Peyer's patch (tissue), 4 donors: ENCODE measurements at regions not wholly inside any gene's neighbourhood (a gene's known extent, or its start where the extent isn't known, plus 50 kb on each side); places are given as distances from the start of the nearest gene placed in this dataset.

Experiments used
- DNase-seq, 3 donors: peaks; one replicate each; pipeline ENCODE4 v3.0.0-alpha.2; 2017 to 2019
- H3K27ac ChIP-seq, 4 donors: fragments of 200-600 bp; sonication (generic); one replicate each; pipeline ENCODE4 v1.5.1; 2016 to 2019
- H3K27me3 ChIP-seq, 2 donors: fragments of 200-600 bp; sonication (generic); one replicate each; pipeline ENCODE4 v1.5.1; 2019
- H3K36me3 ChIP-seq, 3 donors: fragments of 200-600 bp; sonication (generic); one replicate each; pipeline ENCODE4 v1.5.1; 2016 to 2019
- H3K4me1 ChIP-seq, 4 donors: fragments of 200-600 bp; sonication (generic); one replicate each; pipeline ENCODE4 v1.5.1; 2016 to 2019
- H3K4me3 ChIP-seq, 4 donors: fragments of 200-600 bp; sonication (generic); 1 replicate in 3 of 4; 2 replicates in 1 of 4; pipeline ENCODE4 v1.5.1; 2016 to 2019; ENCODE audit warnings: mild to moderate bottlenecking in 1 of 4
- H3K9me3 ChIP-seq, 4 donors: fragments of 200-600 bp; sonication (generic); one replicate each; pipeline ENCODE4 v1.5.1; 2016 to 2019; ENCODE audit warnings: mild to moderate bottlenecking in 1 of 4
- POLR2A ChIP-seq, 2 donors: fragments of 450-650 bp; IDR thresholded peaks; one replicate each; pipeline ENCODE4 v1.5.1; 2017; ENCODE audit warnings: antibody characterized with exemption in 2 of 2, mild to moderate bottlenecking in 2 of 2, moderate library complexity in 2 of 2
- TF ChIP-seq, protein P1 (sequence below), 6 experiments: fragments of 450-650 bp in 4 of 6; fragments of 200-600 bp in 2 of 6; sonication (generic) in 1 of 6; IDR thresholded peaks; one replicate each; pipeline ENCODE4 v1.5.1; 2017 to 2019; ENCODE audit warnings: antibody characterized with exemption in 6 of 6, mild to moderate bottlenecking in 3 of 6, moderate library complexity in 1 of 6

DNA sequence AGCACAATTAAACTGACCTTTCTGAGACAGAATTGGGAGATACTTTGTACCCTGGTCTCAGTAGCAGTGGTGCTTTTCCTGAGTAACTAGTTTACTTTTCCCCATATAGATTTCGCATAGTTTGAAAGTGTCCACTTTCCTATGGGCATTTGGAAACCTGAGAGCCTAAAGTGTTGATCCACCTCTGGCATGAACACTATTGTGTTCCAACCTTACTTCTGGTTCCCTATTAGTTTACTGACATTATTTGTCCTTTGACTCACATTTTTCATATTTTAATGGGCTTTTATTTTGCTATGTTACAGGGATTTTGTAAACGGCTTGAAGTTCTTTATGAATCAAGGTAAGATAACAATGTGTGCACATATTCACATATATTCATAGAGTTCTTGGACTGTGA, 103.7 kb downstream of the CBLL2 start:
- Histone ChIP-seq H3K27me3 (no peaks in the 10 kb centered on the region), H3K27ac (no peak overlapping the region), H3K4me1 (no peaks in the 10 kb centered on the region), H3K9me3 (no peaks in the 10 kb centered on the region), H3K4me3 (no peak overlapping the region), H3K36me3 (no peaks in the 10 kb centered on the region)
- no peak for TF ChIP-seq POLR2A (IDR thresholded peaks at IDR 0.05)
- TF ChIP-seq, protein P1, sequence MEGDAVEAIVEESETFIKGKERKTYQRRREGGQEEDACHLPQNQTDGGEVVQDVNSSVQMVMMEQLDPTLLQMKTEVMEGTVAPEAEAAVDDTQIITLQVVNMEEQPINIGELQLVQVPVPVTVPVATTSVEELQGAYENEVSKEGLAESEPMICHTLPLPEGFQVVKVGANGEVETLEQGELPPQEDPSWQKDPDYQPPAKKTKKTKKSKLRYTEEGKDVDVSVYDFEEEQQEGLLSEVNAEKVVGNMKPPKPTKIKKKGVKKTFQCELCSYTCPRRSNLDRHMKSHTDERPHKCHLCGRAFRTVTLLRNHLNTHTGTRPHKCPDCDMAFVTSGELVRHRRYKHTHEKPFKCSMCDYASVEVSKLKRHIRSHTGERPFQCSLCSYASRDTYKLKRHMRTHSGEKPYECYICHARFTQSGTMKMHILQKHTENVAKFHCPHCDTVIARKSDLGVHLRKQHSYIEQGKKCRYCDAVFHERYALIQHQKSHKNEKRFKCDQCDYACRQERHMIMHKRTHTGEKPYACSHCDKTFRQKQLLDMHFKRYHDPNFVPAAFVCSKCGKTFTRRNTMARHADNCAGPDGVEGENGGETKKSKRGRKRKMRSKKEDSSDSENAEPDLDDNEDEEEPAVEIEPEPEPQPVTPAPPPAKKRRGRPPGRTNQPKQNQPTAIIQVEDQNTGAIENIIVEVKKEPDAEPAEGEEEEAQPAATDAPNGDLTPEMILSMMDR (IDR thresholded peaks at IDR 0.05): no peak
- no peak for DNase-seq

DNA sequence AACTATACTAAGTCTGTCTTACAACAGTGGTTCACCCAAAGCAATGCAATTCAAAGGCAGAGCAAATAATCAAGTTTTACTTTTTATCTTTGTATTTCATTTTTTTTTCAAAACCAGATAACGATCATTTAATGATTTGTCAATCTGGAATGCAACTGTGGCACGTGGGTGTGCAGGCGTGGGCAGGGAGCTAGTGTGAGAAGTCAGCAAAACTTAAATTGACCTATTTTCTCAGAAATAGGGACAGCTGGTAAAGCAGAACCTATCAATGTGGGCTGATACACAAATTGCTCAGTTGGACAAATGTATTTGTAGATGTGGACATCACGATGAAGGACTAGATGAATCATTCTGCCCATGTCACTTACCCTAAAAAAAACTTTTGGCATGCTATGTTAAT, 105.6 kb downstream of the CBLL2 start:
- TF ChIP-seq, protein P1 (IDR thresholded peaks at IDR 0.05): no peak
- no peak for TF ChIP-seq POLR2A (IDR thresholded peaks at IDR 0.05)
- no peaks in the 10 kb centered on the region for H3K4me1 ChIP-seq
- no peaks in the 10 kb centered on the region for H3K27me3 ChIP-seq
- no peak for DNase-seq
- H3K9me3 ChIP-seq: no peaks in the 10 kb centered on the region
- H3K4me3 ChIP-seq: no peak overlapping the region
- no peak overlapping the region for H3K27ac ChIP-seq
- no peaks in the 10 kb centered on the region for H3K36me3 ChIP-seq

DNA sequence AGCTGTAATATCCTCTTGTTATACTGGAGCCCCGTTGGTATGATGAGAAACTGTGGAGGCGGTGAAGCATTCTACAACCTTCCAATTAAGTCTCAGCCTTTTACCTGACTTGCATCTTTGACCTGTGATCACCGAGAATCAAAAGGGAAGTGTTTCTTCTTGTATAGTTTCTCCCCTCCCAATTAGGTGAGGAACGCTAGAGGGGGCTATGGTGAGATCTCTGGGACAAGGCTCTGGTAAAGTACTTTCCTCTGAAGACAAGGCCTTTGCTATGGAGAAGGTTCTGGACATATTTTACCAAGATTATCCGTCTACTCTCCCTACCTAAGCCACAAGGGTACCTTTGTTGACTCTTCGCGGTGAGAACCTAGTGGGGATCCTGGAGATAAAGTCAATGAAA, 111.3 kb downstream of the CBLL2 start:
- H3K36me3 ChIP-seq: no peaks in the 10 kb centered on the region

DNA sequence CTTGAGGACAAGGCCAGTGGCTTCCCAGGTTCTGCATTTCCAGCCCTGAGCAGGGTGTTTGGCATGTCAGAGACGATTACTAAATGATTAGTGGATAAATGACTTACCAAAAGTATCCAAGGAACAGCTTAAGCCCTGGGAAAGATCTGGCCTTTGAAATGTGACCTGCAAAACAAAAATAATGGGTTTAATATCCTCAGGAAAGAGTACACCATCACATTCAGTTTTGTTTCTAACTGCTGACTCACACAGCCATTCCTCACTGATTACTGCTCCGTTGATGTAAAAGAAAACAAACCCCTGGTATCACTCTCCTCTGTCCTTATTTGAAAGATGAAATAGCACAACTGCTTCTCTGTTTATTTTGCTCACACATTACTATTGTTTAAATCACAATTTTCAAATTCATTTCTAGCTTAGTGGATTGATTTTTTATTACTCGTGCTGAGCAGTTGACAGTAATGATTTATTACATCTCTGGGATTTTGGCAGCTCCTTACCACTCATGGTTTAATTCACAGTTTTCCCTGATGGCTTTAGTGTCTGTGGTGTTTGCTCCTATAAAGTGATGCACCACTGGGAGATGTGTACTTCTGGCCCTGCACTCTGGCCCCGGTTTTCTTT, 117.0 kb downstream of the CBLL2 start:
- no peaks in the 10 kb centered on the region for H3K27me3 ChIP-seq
- no peak for DNase-seq
- TF ChIP-seq, protein P1 (IDR thresholded peaks at IDR 0.05): no peak
- TF ChIP-seq POLR2A (IDR thresholded peaks at IDR 0.05): no peak
- H3K4me1 ChIP-seq: no peaks in the 10 kb centered on the region
- H3K4me3 ChIP-seq: no peak overlapping the region
- H3K36me3 ChIP-seq: no peaks in the 10 kb centered on the region
- H3K27ac ChIP-seq: no peak overlapping the region
- no peaks in the 10 kb centered on the region for H3K9me3 ChIP-seq

More for the DNA sequence above, 111.3 kb downstream of the CBLL2 start:
- Histone ChIP-seq H3K27ac (no peak overlapping the region), H3K27me3 (no peaks in the 10 kb centered on the region), H3K4me1 (no peaks in the 10 kb centered on the region), H3K9me3 (no peaks in the 10 kb centered on the region), H3K4me3 (no peak overlapping the region)
- DNase-seq: no peak
- no peak for TF ChIP-seq POLR2A (IDR thresholded peaks at IDR 0.05)
- TF ChIP-seq, protein P1 (IDR thresholded peaks at IDR 0.05): no peak

DNA sequence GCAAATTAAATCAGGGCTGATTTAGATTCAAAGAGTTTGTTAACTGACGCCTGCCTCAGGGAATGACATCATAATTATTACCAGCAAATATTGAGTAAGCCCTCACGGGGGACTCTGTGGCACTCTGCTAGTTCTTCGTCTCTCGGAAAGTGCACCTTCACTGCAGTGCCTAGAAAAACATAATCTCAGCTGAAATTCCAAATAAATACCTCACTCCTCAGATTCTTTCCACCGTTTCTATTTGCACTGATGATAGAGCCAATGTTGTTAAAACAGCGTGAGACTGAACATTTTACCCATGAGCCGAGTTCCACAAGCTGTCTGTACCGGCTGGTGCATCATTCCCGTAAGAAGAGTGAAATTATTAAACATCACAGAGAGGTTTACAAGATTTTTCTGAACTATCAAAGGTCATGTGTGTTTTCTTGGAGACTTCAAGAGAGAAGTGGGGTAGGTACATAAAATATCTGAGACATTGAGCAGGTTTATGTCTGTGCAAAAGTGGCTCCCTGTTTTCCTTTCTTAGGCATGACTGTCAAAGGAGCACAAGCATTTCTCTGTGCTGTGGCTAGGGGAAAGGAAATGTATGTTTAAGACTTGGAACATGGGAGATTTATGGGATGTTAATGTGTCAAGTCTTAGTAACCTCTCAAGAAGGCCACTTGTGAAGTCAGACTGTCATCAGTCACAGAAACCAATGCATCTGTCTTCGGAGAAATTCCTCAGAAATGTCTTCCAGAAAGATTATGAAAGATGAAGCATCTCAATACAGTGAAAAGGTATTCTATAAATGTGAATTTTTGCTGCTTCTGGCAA, 119.6 kb downstream of the CBLL2 start:
- H3K4me3 ChIP-seq: no peak overlapping the region
- no peaks in the 10 kb centered on the region for H3K9me3 ChIP-seq
- no peak for DNase-seq
- H3K36me3 ChIP-seq: no peaks in the 10 kb centered on the region
- no peaks in the 10 kb centered on the region for H3K4me1 ChIP-seq
- H3K27me3 ChIP-seq: no peaks in the 10 kb centered on the region
- TF ChIP-seq POLR2A (IDR thresholded peaks at IDR 0.05): no peak
- TF ChIP-seq, protein P1 (IDR thresholded peaks at IDR 0.05): no peak
- H3K27ac ChIP-seq: no peak overlapping the region
